ENCODE measurements at regions not wholly inside any gene's neighbourhood (a gene's known extent, or its start where the extent isn't known, plus 50 kb on each side); places are given as distances from the start of the nearest gene placed in this dataset.

DNA sequence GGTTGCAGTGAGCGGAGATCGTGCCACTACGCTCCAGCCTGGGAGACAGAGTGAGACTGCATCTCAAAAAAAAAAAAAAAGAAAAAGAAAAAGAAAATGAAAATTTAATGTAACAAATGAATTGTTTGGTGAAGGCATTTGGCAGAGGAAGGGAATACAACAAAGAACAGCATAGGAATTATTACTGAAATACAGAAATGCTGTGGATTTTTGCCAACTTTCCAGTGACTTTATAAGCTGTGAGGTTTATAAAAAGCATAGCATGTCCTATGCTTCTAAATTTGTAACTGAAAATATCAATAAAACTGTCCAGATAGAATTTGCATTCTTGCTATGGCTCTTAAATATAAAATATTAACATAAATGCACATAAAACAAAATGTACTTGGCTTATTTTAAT is 112.9 kb upstream of the IRS2 start:
- no peak for DNase-seq
- Histone ChIP-seq H3K27ac (ENCODE audit: low read depth in 2 of 2, low read length in 1 of 2) (no peak overlapping the region), H3K4me3 (ENCODE audit: low read depth in 2 of 2, low read length in 1 of 2) (no peak overlapping the region), H3K79me2 (ENCODE audit: insufficient read depth) (no peaks in the 10 kb centered on the region), H3K4me2 (no peak overlapping the region), H3K27me3 (ENCODE audit: insufficient read depth) (no peaks in the 10 kb centered on the region), H3K9me3 (no peaks in the 10 kb centered on the region), H2AFZ (ENCODE audit: low read depth) (no peak overlapping the region), H3K9ac (no peak overlapping the region), H3F3A (replicated peaks; ENCODE audit: insufficient read depth) (no peaks in the 10 kb centered on the region), H3K9me2 (no peaks in the 10 kb centered on the region), H3K4me1 (ENCODE audit: control insufficient read depth in 1 of 2, insufficient read depth in 2 of 2, low read depth in 1 of 2, low read length in 1 of 2) (no peaks in the 10 kb centered on the region), H4K20me1 (ENCODE audit: insufficient read depth) (no peaks in the 10 kb centered on the region), H3K36me3 (replicated peaks in 1 of 2; ENCODE audit: control insufficient read depth in 1 of 2, insufficient read depth in 2 of 2, low read length in 1 of 2) (no peaks in the 10 kb centered on the region)
- 100% methylated on average over 3 of the region's 3 CpGs for WGBS (ENCODE audit: low lambda C conversion rate)
- POLR2A ChIA-PET = no interaction called here
- TF ChIP-seq, protein P1, sequence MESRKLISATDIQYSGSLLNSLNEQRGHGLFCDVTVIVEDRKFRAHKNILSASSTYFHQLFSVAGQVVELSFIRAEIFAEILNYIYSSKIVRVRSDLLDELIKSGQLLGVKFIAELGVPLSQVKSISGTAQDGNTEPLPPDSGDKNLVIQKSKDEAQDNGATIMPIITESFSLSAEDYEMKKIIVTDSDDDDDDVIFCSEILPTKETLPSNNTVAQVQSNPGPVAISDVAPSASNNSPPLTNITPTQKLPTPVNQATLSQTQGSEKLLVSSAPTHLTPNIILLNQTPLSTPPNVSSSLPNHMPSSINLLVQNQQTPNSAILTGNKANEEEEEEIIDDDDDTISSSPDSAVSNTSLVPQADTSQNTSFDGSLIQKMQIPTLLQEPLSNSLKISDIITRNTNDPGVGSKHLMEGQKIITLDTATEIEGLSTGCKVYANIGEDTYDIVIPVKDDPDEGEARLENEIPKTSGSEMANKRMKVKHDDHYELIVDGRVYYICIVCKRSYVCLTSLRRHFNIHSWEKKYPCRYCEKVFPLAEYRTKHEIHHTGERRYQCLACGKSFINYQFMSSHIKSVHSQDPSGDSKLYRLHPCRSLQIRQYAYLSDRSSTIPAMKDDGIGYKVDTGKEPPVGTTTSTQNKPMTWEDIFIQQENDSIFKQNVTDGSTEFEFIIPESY (IDR thresholded peaks at IDR 0.05; ENCODE audit: borderline replicate concordance, low read depth) = no peak
- no peak for TF ChIP-seq RFX5 (IDR thresholded peaks at IDR 0.05; ENCODE audit: low read length)
- no peak for TF ChIP-seq MXI1 (IDR thresholded peaks at IDR 0.05; ENCODE audit: low read depth, low read length)
- TF ChIP-seq, protein P2, sequence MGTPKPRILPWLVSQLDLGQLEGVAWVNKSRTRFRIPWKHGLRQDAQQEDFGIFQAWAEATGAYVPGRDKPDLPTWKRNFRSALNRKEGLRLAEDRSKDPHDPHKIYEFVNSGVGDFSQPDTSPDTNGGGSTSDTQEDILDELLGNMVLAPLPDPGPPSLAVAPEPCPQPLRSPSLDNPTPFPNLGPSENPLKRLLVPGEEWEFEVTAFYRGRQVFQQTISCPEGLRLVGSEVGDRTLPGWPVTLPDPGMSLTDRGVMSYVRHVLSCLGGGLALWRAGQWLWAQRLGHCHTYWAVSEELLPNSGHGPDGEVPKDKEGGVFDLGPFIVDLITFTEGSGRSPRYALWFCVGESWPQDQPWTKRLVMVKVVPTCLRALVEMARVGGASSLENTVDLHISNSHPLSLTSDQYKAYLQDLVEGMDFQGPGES (IDR thresholded peaks at IDR 0.05; ENCODE audit: low read depth, low read length) = no peak
- TF ChIP-seq GATA2 (CRISPR knock-in tag; IDR thresholded peaks at IDR 0.05) = no peak
- no peak for TF ChIP-seq FOXM1 (IDR thresholded peaks at IDR 0.05; ENCODE audit: low read depth)
- TF ChIP-seq TEAD4 (IDR thresholded peaks at IDR 0.05; ENCODE audit: borderline replicate concordance, insufficient read depth) = no peak
- TF ChIP-seq, protein P3, sequence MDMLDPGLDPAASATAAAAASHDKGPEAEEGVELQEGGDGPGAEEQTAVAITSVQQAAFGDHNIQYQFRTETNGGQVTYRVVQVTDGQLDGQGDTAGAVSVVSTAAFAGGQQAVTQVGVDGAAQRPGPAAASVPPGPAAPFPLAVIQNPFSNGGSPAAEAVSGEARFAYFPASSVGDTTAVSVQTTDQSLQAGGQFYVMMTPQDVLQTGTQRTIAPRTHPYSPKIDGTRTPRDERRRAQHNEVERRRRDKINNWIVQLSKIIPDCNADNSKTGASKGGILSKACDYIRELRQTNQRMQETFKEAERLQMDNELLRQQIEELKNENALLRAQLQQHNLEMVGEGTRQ (IDR thresholded peaks at IDR 0.05; ENCODE audit: borderline replicate concordance, low read depth, low read length) = no peak
- TF ChIP-seq MEF2A (IDR thresholded peaks at IDR 0.05; ENCODE audit: borderline replicate concordance, low read depth) = no peak
- no peak for TF ChIP-seq RAD21 (IDR thresholded peaks at IDR 0.05; ENCODE audit: low read length)
- CTCF ChIA-PET = no interaction called here

DNA sequence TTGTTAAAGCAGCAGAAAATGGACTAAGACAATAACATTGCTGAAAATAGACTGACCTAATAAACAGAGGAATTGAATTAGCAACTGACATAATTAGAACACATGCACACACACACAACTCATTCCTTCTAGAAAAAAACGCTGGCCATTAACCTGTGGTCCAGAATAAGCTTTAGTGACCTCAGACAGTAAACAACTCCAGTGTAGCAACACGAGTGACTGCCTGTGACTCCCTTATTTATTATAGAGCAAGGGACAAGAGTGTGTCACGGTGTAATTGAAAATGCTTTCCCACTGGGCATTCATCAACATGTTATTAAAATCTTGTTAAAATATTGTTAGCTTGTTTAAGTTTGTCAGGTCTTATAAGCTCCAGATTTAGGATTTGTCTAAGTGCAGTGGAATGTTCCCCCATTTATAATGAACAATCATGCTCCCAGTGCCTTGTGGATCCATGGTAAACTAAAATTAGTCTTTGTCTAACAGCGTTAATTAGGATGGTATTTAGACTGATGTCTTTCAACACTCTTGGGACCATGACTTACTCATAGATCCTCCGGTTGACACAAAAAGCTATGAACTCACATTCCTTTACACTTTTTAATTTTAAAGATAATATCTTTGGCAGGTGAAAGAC is 111.7 kb upstream of the IRS2 start:
- H3K4me2 ChIP-seq = no peak overlapping the region
- CTCF ChIA-PET = interaction anchor here (1.0 kb wide), 1 partner anchor 25 kb away, joined by 3 read pairs; no protein-coding TSS in a partner anchor
- POLR2A ChIA-PET = no interaction called here
- no peaks in the 10 kb centered on the region for H3K9me2 ChIP-seq
- H3K79me2 ChIP-seq (ENCODE audit: insufficient read depth) = no peaks in the 10 kb centered on the region
- H2AFZ ChIP-seq (ENCODE audit: low read depth) = no peak overlapping the region
- TF ChIP-seq, protein P4, sequence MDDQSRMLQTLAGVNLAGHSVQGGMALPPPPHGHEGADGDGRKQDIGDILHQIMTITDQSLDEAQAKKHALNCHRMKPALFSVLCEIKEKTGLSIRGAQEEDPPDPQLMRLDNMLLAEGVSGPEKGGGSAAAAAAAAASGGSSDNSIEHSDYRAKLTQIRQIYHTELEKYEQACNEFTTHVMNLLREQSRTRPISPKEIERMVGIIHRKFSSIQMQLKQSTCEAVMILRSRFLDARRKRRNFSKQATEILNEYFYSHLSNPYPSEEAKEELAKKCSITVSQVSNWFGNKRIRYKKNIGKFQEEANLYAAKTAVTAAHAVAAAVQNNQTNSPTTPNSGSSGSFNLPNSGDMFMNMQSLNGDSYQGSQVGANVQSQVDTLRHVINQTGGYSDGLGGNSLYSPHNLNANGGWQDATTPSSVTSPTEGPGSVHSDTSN (IDR thresholded peaks at IDR 0.05) = no peak
- TF ChIP-seq TEAD4 (IDR thresholded peaks at IDR 0.05; ENCODE audit: borderline replicate concordance, insufficient read depth) (no peak), MXI1 (IDR thresholded peaks at IDR 0.05; ENCODE audit: low read depth, low read length) (no peak), SIN3A (IDR thresholded peaks at IDR 0.05; ENCODE audit: borderline replicate concordance, low read depth, low read length) (no peak), ELF1 (IDR thresholded peaks at IDR 0.05) (no peak), FOXM1 (IDR thresholded peaks at IDR 0.05; ENCODE audit: low read depth) (no peak), TAF1 (IDR thresholded peaks at IDR 0.05; ENCODE audit: borderline replicate concordance, low read depth, low read length) (no peak)
- TF ChIP-seq, protein P1 (IDR thresholded peaks at IDR 0.05; ENCODE audit: borderline replicate concordance, low read depth) = no peak
- DNase-seq = no peak
- H3K9me3 ChIP-seq = no peaks in the 10 kb centered on the region
- no peak overlapping the region for H3K4me3 ChIP-seq (ENCODE audit: low read depth in 2 of 2, low read length in 1 of 2)
- no peak overlapping the region for H3K9ac ChIP-seq
- H3K27me3 ChIP-seq (ENCODE audit: insufficient read depth) = no peaks in the 10 kb centered on the region
- no peaks in the 10 kb centered on the region for H3K4me1 ChIP-seq (ENCODE audit: control insufficient read depth in 1 of 2, insufficient read depth in 2 of 2, low read depth in 1 of 2, low read length in 1 of 2)
- no peaks in the 10 kb centered on the region for H3K36me3 ChIP-seq (replicated peaks in 1 of 2; ENCODE audit: control insufficient read depth in 1 of 2, insufficient read depth in 2 of 2, low read length in 1 of 2)
- no peak overlapping the region for H3K27ac ChIP-seq (ENCODE audit: low read depth in 2 of 2, low read length in 1 of 2)
- 72% methylated on average over 5 of the region's 5 CpGs for WGBS (ENCODE audit: low lambda C conversion rate)
- H3F3A ChIP-seq (replicated peaks; ENCODE audit: insufficient read depth) = no peaks in the 10 kb centered on the region
- no peaks in the 10 kb centered on the region for H4K20me1 ChIP-seq (ENCODE audit: insufficient read depth)
